ENCODE measurements at regions not wholly inside any gene's neighbourhood (a gene's known extent, or its start where the extent isn't known, plus 50 kb on each side); places are given as distances from the start of the nearest gene placed in this dataset.

DNA sequence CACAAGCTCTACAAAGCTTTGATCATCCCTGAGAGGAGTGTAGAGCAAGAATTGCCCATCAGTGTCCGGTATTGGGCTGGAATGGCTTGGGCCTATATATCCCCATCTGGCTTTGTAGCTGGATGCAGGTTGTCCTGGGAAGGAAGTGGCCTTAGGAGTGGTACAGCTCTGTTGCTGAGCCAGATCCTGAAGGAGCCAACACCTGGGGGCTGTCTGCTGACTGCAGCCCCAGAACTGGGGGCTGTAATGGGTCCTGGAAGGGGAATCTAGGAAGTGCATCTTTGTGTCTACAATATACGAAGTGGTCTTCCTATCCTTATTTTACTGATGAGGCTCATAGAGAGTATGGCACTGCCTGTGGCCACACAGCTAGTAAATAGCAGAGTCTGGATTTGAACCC lies 145.9 kb downstream of the CDC5L start:
- Mint-ChIP-seq H3K9me3 (ENCODE audit: unreplicated experiment) (no peaks in the 10 kb centered on the region), H3K36me3 (ENCODE audit: insufficient read depth, unreplicated experiment) (no peaks in the 10 kb centered on the region), H3K4me3 (ENCODE audit: unreplicated experiment) (no peak overlapping the region), H3K27ac (ENCODE audit: unreplicated experiment) (no peak overlapping the region), H3K4me1 (ENCODE audit: low read depth, unreplicated experiment) (no peaks in the 10 kb centered on the region), H3K27me3 (ENCODE audit: insufficient read depth, unreplicated experiment) (peaks cover 18% of the 10 kb centered on the region)
- no peaks in the 10 kb centered on the region for H3K36me3 ChIP-seq (ENCODE audit: control insufficient read depth, insufficient read depth, low read length)
- intact Hi-C loops (cut with micrococcal nuclease; ENCODE audit: unreplicated experiment) = no loop called here
- BruUV-seq (replicated peaks) = no TSS peak
- H3K4me3 ChIP-seq (ENCODE audit: low read depth, low read length) = no peak overlapping the region
- DNase-seq = no peak
- CTCF ChIA-PET = interaction anchor here (1.1 kb wide), 1 partner anchor 58 kb away, joined by 4 read pairs; no protein-coding TSS in a partner anchor
- POLR2A ChIA-PET = no interaction called here
- H3K4me1 ChIP-seq = no peaks in the 10 kb centered on the region
- no peaks in the 10 kb centered on the region for H3K9me3 ChIP-seq
- TF ChIP-seq, protein P1, sequence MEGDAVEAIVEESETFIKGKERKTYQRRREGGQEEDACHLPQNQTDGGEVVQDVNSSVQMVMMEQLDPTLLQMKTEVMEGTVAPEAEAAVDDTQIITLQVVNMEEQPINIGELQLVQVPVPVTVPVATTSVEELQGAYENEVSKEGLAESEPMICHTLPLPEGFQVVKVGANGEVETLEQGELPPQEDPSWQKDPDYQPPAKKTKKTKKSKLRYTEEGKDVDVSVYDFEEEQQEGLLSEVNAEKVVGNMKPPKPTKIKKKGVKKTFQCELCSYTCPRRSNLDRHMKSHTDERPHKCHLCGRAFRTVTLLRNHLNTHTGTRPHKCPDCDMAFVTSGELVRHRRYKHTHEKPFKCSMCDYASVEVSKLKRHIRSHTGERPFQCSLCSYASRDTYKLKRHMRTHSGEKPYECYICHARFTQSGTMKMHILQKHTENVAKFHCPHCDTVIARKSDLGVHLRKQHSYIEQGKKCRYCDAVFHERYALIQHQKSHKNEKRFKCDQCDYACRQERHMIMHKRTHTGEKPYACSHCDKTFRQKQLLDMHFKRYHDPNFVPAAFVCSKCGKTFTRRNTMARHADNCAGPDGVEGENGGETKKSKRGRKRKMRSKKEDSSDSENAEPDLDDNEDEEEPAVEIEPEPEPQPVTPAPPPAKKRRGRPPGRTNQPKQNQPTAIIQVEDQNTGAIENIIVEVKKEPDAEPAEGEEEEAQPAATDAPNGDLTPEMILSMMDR (IDR thresholded peaks at IDR 0.05; ENCODE audit: insufficient read depth in 1 of 2, low read depth in 1 of 2, low read length in 1 of 2, severe bottlenecking in 1 of 2, unreplicated experiment in 1 of 2) = no peak
- H3K27me3 ChIP-seq (replicated peaks; ENCODE audit: control insufficient read depth, insufficient read depth, low read length) = 0 out of 2 replicates have a peak, but pooled peaks cover 1% of the 10 kb centered on the region

DNA sequence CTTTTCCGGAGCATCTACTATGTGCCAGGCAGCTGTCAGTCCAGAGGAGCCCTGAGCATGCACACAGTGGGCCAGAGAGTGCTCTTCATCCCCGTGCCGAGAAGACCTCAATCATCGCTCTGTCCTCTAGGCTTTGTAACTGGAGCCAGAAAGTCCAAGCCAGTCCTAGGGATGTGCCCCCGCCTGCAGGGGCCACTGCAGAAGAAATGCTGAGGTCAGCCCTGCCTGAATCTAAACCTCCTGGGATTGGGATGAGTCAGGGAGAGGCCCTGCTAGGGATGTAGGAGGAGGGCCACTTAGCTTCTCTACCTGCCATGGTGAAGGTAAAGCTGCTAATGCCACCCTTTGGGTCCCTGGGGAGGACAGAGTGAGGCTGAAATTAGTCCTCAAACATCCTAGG lies 146.8 kb downstream of the CDC5L start:
- H3K4me3 Mint-ChIP-seq (ENCODE audit: unreplicated experiment) = no peak overlapping the region
- no peaks in the 10 kb centered on the region for H3K9me3 Mint-ChIP-seq (ENCODE audit: unreplicated experiment)
- BruUV-seq (replicated peaks) = no TSS peak
- POLR2A ChIA-PET = no interaction called here
- Histone ChIP-seq H3K36me3 (ENCODE audit: control insufficient read depth, insufficient read depth, low read length) (no peaks in the 10 kb centered on the region), H3K4me1 (no peaks in the 10 kb centered on the region), H3K4me3 (ENCODE audit: low read depth, low read length) (no peak overlapping the region), H3K9me3 (no peaks in the 10 kb centered on the region), H3K27me3 (replicated peaks; ENCODE audit: control insufficient read depth, insufficient read depth, low read length) (peaks cover 1% of the 10 kb centered on the region; the same call in 1 of the 2 replicates)
- CTCF ChIA-PET = no interaction called here
- peaks cover 12% of the 10 kb centered on the region for H3K27me3 Mint-ChIP-seq (ENCODE audit: insufficient read depth, unreplicated experiment)
- no peak for DNase-seq
- H3K36me3 Mint-ChIP-seq (ENCODE audit: insufficient read depth, unreplicated experiment) = no peaks in the 10 kb centered on the region
- H3K4me1 Mint-ChIP-seq (ENCODE audit: low read depth, unreplicated experiment) = no peaks in the 10 kb centered on the region
- H3K27ac Mint-ChIP-seq (ENCODE audit: unreplicated experiment) = no peak overlapping the region
- intact Hi-C loops (cut with micrococcal nuclease; ENCODE audit: unreplicated experiment) = no loop called here
- TF ChIP-seq, protein P1 (IDR thresholded peaks at IDR 0.05; ENCODE audit: insufficient read depth in 1 of 2, low read depth in 1 of 2, low read length in 1 of 2, severe bottlenecking in 1 of 2, unreplicated experiment in 1 of 2) = no peak

DNA sequence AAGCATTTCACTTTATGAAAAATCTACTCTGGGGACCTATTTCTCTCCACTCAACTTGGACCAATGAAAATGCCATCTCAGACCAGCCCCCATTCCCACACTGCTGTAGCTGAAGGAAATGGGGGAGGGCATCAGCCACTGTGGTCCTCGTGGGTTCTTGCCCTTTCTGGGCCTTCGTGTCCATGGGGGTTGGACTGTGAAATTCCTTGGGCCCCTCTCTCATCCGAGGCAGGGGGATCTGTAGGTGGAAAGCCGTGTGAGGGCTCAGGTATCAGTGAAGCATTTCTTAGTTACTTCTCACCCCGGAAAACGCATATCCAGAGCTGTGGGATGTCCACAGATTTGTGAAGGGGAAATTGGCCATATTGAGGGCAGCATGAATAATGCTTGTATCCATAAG lies 147.9 kb downstream of the CDC5L start:
- ChIA-PET CTCF (no interaction called here), POLR2A (no interaction called here)
- Mint-ChIP-seq H3K9me3 (ENCODE audit: unreplicated experiment) (no peaks in the 10 kb centered on the region), H3K27ac (ENCODE audit: unreplicated experiment) (no peak overlapping the region), H3K4me1 (ENCODE audit: low read depth, unreplicated experiment) (no peaks in the 10 kb centered on the region), H3K27me3 (ENCODE audit: insufficient read depth, unreplicated experiment) (peaks cover 12% of the 10 kb centered on the region), H3K36me3 (ENCODE audit: insufficient read depth, unreplicated experiment) (no peaks in the 10 kb centered on the region), H3K4me3 (ENCODE audit: unreplicated experiment) (no peak overlapping the region)
- no peaks in the 10 kb centered on the region for H3K36me3 ChIP-seq (ENCODE audit: control insufficient read depth, insufficient read depth, low read length)
- H3K4me3 ChIP-seq (ENCODE audit: low read depth, low read length) = no peak overlapping the region
- DNase-seq = no peak
- no peaks in the 10 kb centered on the region for H3K4me1 ChIP-seq
- intact Hi-C loops (cut with micrococcal nuclease; ENCODE audit: unreplicated experiment) = no loop called here
- H3K27me3 ChIP-seq (replicated peaks; ENCODE audit: control insufficient read depth, insufficient read depth, low read length) = peaks cover 1% of the 10 kb centered on the region; the same call in 1 of the 2 replicates
- no peaks in the 10 kb centered on the region for H3K9me3 ChIP-seq
- no TSS peak for BruUV-seq (replicated peaks)
- TF ChIP-seq, protein P1 (IDR thresholded peaks at IDR 0.05; ENCODE audit: insufficient read depth in 1 of 2, low read depth in 1 of 2, low read length in 1 of 2, severe bottlenecking in 1 of 2, unreplicated experiment in 1 of 2) = no peak
